GM10248 (cell line): ENCODE measurements at regions not wholly inside any gene's neighbourhood (a gene's known extent, or its start where the extent isn't known, plus 50 kb on each side); places are given as distances from the start of the nearest gene placed in this dataset.

Source experiments
- CTCF ChIA-PET: fragments of 300-600 bp; sonication (Branson Sonifier 250); formaldehyde crosslinking; extraction: SDS; loops from one replicate; lab custom pipeline; 2021; ENCODE audit warnings: antibody characterized with exemption; lab: Yijun Ruan, JAX
- POLR2A ChIA-PET: fragments of 350-650 bp; sonication (Branson Sonifier 250); formaldehyde crosslinking; extraction: SDS; loops from one replicate; lab custom pipeline; 2020; ENCODE audit warnings: antibody characterized with exemption; lab: Yijun Ruan, JAX
- DNase-seq: peaks from one replicate; pipeline ENCODE4 v3.0.0; 2012; ENCODE audit errors: extremely low spot score
- TF ChIP-seq, protein P1 (sequence below): IDR thresholded peaks from 2 replicates; pipeline ENCODE4 v1.5.1; 2012; ENCODE audit warnings: mild to moderate bottlenecking, low read depth; ENCODE audit errors: extremely low read depth, missing control alignments, control extremely low read depth

DNA sequence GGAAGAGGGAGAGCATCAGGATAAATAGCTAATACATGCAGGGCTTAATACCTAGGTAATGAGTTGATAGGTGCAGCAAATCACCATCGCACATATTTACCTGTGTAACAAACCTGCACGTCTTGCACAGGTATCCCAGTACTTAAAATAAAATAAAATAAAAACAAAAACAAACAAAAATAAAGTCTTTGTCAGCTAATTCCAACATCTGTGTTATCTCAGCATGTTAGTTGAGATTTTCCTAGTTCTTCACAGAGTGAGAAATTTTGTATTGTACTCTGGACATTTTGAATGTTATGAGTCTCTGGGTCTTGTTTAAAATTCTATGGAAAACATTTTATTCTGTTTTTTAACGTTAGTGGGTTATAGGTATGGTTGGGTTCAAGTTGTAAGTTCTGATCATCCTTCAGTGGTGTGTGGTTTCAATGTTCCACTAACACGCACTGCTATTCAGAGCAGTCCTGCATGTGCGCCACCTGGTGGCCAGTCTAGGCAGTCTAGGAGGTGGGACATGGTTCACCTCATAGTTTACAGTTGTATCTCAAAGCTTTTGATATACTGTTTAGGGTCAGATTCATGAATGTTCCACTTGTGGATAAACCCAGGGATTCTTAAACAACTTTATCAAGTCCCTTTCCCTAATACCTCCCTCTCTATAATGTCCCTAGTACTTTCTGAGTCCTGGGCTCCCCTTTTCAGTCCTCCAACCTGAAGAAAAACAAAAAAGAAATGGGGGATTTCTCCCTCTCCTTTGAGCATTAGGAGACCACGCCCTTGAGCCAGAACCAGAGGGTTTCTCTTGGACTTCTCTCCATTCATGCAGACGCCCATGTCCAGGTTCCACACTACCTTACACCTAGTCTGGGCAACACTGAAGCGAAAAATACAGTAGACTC is 213.4 kb upstream of the GATA6 start:
- CTCF ChIA-PET, result interaction anchor here (0.6 to 2.1 kb wide), 23 partner anchors 12 to 764 kb away, joined by 3 to 12 read pairs (median 4); no protein-coding TSS in a partner anchor
- TF ChIP-seq, protein P1, sequence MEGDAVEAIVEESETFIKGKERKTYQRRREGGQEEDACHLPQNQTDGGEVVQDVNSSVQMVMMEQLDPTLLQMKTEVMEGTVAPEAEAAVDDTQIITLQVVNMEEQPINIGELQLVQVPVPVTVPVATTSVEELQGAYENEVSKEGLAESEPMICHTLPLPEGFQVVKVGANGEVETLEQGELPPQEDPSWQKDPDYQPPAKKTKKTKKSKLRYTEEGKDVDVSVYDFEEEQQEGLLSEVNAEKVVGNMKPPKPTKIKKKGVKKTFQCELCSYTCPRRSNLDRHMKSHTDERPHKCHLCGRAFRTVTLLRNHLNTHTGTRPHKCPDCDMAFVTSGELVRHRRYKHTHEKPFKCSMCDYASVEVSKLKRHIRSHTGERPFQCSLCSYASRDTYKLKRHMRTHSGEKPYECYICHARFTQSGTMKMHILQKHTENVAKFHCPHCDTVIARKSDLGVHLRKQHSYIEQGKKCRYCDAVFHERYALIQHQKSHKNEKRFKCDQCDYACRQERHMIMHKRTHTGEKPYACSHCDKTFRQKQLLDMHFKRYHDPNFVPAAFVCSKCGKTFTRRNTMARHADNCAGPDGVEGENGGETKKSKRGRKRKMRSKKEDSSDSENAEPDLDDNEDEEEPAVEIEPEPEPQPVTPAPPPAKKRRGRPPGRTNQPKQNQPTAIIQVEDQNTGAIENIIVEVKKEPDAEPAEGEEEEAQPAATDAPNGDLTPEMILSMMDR, result peak; percentile 93
- peak; percentile 70 for DNase-seq
- POLR2A ChIA-PET, result no interaction called here

DNA sequence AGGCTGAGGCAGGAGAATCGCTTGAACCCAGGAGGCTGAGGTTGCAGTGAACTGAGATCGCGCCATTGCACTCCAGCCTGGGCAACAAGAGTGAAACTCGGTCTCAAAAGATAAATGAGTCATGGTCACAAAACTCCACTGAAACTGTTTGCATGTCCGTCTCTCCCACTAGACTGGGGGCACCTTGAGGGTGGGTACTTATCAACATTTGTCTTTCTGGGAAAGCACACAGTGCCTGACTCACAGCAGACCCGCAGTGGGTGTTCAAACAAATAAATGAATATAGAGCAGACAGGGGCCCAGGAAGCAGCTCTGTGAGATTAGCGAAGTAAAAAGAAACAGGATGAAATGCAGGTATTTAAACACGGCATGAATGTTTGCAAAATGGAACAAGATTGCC is 211.1 kb upstream of the GATA6 start:
- DNase-seq, result no peak
- TF ChIP-seq, protein P1, result no peak
- POLR2A ChIA-PET, result no interaction called here
- CTCF ChIA-PET, result interaction anchor here (0.9 to 1.6 kb wide), 4 partner anchors 60 to 767 kb away, joined by 3 to 5 read pairs (median 4); no protein-coding TSS in a partner anchor

DNA sequence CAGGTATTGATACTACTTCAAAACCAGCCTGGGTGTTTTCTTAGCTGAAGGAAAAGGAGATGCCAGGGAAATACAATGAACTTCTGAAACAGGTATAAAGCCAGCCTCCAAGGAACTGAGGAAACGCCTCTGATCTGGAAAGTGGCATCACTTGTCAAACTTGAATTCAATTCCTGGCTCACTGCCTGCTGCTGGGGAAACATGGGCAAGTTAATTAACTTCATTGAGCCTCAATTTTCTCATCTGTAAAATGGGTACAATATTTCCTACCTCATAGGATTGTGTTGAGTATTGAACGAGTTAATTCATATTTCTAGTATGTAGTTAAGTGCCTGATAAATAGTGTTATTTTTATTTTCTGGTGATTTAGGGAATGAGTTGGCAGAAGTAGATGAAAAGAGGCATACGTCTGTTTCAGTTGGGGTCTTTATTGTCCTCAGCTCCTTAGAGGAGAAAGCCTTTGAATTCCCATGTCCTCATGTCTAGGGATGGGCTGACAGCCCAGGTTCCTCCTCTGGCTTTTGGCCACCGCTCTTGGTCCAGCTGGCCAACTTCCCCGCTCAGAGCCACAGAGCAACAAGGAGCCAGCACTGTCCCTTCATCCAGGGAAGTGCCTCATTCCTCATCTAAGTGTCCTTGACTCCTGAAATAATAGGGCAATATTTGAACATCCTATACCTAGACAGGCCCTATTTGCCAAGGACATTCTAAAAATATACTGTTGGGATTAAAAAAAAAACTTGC is 210.5 kb upstream of the GATA6 start:
- no peak for DNase-seq
- TF ChIP-seq, protein P1, result no peak
- ChIA-PET POLR2A (no interaction called here), CTCF (interaction anchor here (0.9 to 1.6 kb wide), 3 partner anchors 470 to 767 kb away, joined by 3 to 5 read pairs (median 4); no protein-coding TSS in a partner anchor)

DNA sequence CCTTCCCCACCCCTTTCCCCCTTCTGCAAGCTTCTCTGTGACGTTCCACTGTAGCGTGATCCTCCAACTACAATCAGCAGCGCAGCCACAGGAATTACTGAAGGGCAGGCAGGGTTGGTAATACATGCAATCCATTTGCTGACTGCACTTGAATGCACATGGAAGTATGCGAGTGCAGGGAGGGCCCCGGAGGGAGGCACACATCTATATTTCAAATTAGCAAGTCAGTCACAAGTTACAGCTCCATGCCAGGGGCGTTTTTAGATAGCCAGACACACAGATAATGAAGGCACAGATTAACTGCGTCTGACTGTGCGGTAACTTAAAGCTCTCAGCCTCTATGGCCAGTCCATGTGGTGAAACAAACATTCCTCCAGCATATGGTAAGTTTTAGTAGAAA is 209.2 kb upstream of the GATA6 start:
- ChIA-PET POLR2A (no interaction called here), CTCF (interaction anchor here (1.0 kb wide), 1 partner anchor 62 kb away, joined by 3 read pairs; no protein-coding TSS in a partner anchor)
- TF ChIP-seq, protein P1, result no peak
- DNase-seq, result no peak

DNA sequence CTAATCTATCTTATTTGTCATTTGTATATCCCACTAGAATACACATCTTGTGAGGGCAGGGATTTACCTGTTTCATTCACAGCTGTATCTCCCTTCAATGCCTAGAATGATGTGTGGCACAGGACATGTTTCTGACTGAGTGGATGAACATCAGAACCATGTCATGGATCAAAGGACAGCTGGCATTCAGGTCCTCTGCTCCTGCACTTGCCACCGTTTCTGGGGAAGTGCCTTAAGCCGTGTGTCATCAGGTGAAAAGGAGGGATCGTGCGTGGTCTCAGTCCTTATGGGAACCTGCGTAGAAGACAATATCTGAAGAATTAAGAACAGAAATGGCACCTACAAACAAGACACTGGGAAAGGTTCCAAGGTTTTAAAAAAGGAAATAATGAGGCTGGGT is 206.1 kb upstream of the GATA6 start:
- TF ChIP-seq, protein P1, result no peak
- POLR2A ChIA-PET, result no interaction called here
- DNase-seq, result no peak
- CTCF ChIA-PET, result no interaction called here

DNA sequence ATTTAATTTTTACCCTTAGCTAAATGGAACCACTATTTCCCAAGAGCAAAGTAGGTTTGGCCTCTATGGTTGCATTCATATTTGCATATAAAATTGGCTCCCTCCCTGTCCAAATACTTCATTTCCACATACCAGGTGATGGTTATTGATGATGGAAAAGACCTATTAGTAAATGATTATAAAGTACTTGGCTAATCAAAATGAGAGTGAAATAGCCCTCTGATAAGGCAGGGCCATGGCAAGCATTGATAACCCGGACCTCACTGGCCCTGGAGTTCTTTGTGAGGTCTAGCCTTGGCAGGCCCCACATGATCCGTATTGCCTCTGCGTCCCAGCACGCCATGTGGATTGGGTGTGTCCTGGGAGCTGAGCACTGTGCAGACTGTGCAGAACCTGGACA is 201.1 kb upstream of the GATA6 start:
- POLR2A ChIA-PET, result no interaction called here
- TF ChIP-seq, protein P1, result no peak
- DNase-seq, result no peak
- CTCF ChIA-PET, result interaction anchor here (3.3 kb wide), 1 partner anchor 13 kb away, joined by 11 read pairs; no protein-coding TSS in a partner anchor
